NT2/D1 (cell line): ENCODE measurements at regions not wholly inside any gene's neighbourhood (a gene's known extent, or its start where the extent isn't known, plus 50 kb on each side); places are given as distances from the start of the nearest gene placed in this dataset.

ENCODE experiments used
- SUZ12 ChIP-seq: IDR thresholded peaks from 2 replicates; pipeline ENCODE4 v1.6.1; 2011; ENCODE audit not compliant: insufficient read length, insufficient read depth; ENCODE audit errors: extremely low read depth
- YY1 ChIP-seq: IDR thresholded peaks from 2 replicates; pipeline ENCODE4 v1.6.1; 2011; ENCODE audit not compliant: insufficient read length, insufficient read depth

- TF ChIP-seq SUZ12 (no peak), YY1 (no peak)
Measured at GRCh38 chr2:145799595-145800108, 1279.7 kb upstream of the ZEB2 start.
